Mesenteric fat pad (tissue), 1 donor: ENCODE measurements at regions not wholly inside any gene's neighbourhood (a gene's known extent, or its start where the extent isn't known, plus 50 kb on each side); places are given as distances from the start of the nearest gene placed in this dataset.

Source experiments
- DNase-seq: peaks from one replicate; pipeline ENCODE4 v3.0.0-alpha.2; 2020; ENCODE audit warnings: low spot score
- donor health status: DM: yes; HTN: yes; CAD: no.

DNA sequence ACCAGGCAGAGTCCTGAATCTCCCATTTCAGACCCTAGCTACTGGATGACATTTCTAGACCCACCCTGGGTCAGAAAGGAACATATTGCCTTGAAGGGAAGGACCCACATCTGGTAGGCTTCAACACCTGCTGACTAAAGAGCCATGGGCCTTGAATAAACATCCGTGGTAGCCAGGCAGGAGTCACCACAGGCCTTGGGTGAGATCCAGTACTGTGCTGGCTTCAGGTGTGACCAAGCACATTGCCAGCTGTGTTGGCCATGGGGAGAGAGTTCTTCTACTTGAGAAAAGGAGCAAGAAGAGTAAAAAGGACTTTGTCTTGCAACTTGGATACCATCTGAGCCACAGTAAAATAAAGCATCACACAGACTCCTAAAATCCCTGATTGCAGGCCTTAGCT lies 332.6 kb downstream of the SLC16A7 start:
- no peak for DNase-seq

DNA sequence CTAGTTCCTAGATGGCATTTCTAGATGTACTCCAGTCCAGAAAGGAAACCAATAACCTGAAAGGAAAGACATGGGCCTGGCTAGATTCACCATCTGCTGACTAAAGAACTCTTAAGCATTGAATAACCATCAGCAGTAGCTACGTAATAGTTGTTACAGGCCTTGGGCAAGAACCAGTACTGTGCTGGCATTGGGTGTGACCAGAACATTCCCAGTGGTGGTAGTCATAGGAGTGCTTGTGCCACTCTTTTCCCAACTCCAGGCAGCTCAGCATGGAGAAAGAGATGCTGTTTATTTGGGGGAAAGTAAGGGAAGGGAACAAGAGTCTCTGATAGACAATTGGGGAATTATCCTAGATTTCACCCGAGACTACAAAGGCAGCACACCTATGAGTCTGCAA lies 333.3 kb downstream of the SLC16A7 start:
- DNase-seq = no peak

DNA sequence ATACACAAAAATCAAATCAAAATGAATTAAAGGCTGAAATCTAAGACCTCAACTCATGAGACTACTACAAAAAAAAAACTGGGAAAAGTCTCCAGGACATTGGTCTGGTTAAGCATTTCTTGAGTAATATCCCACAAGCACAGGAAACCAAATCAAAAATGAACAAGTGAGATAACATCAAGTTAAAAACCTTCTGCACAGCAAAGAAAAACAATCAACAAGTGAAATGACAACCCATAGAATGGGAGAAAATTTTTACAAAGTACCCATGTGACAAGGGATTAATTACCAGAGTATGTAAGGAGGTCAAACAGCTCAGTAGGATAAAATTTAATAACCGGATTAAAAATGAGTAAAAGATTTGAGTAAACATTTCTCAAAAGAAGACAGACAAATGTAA lies 338.7 kb downstream of the SLC16A7 start:
- no peak for DNase-seq

DNA sequence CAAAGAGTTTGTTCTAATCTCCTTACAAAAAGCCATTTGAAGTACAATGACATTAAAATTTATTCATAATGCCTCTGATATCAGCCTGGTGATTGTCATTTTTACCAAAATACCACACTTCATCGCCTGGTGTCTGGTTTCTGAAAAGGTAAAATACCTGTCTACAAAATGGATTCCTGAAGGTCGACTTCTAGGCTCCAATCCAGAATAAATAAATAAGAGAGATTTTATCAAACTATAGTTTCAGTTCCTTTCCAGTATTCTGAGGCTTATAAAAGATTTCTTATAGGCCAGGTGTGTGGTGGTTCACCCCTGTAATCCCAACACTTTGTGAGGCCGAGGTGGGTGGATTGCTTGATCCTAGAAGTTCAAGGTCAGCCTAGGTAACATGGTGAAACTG lies 340.7 kb downstream of the SLC16A7 start:
- no peak for DNase-seq

DNA sequence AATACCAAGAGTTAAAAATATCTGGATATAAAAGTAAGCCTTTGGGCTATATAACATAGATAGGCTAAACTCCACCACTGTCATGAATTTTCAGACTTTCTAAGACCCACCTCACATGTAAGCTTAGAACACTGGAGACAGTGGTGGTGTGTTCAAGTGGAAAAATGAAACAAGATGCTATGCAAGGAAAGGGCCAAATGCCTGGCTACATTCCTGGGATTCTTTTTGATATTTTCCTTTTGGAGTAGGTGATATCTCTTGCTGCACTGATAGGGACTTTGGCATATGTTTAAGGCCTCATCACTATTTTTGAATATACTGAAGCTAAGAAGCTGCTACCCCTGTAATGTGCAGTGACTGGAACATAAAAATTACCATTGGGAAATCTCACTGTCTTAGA lies 341.3 kb downstream of the SLC16A7 start:
- DNase-seq = no peak

DNA sequence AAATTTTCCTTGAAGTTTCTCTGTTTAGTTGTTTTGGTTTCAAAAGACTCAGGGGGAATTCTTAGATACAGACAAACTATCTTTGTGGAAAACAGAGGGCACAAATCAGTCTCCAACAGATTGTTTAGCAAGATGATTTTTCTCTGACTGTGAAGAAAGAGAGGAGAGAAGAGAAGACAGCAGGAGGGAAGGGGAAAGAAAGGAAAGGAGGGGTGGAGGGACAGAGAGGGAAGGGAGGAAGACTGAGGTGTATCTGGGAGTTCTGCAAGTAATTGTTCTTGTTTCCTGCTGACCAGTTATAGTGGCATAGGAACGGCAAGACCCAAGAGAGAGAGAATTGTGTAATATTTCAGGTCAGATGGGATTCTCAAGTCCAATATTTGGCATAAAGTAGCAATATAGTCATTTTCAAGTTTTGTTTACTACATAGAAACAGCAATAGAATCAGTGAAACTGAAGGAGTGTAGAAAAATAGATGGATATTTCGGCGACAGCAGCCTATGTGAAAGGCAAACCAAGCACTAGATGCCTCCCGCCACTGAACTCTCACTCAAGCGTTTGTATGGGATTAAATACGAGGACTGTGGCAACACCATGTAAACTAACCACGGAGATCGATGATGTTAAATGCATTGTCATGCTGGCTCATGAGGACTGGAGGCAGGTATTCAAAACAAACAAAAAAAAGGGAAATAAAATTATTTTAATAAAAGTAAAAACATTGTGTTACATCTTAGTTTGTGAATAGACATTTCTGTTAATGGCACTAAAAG lies 342.5 kb downstream of the SLC16A7 start:
- DNase-seq = no peak

DNA sequence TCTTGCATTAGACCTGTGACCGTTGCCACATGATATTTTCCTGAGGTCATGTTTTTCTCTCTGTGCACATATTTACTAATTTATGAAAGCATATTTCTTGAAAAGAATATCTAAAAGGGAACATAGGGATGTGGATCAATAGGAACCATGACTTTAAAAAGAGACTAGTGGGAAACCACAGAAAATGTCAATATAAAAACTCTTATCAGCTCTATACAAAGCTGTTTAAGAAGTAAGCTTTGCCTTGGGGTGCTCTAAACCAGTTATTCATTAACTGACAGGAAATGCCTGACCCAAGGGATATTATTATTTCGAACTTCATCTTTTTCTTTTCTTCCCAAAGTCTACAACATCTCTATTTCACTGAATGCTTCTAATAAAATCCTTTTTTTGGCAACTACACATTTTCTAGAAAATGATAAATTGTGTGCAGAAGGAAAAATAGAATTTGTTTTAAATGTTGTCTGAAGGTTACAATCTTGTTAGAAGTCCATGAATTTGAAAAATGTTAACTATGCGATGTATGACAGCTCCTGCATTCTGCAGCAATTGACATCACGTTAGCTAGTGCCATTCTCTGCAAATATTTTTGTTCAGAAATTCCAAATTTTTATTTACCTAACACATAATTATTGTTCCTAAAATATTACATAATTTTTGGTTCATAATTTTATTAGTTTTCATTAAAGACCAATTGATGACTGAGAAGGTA lies 345.0 kb downstream of the SLC16A7 start:
- no peak for DNase-seq

DNA sequence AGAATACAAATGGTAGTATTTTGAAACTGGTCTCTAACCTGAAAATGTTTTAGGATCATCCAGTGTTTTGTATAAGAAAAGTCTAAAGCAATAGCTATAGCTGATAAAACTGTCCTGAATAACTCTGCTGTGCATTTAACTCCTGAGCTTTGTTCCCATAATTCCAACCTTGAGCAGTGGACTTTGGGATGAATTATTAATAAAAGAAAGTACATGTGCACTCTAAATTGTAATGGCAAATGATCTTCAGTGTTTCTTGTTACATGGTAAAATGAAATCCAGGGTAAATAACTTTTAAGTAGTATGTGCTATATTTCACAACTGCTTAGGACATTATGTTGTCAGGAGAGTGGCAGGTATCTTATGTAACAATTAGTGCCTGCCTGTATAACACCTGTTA lies 345.6 kb downstream of the SLC16A7 start:
- no peak for DNase-seq

DNA sequence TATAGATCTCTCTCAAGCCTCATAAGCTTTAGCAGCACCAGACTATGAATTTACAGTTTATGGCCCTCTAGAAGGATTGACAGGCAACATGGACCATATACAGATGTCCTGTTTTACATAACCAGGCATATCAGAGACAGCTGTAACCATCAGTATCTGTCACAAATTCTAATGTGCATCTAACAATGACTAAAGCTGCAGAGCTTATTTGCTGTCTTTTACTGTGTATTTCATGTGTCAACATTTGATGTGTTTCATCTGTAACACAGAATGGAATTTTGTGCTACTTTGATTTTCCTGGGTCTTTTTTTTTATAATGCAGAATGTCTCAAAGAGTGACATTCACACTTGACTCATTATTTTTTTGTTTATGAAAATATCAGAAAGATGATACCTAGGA lies 348.3 kb downstream of the SLC16A7 start:
- no peak for DNase-seq

DNA sequence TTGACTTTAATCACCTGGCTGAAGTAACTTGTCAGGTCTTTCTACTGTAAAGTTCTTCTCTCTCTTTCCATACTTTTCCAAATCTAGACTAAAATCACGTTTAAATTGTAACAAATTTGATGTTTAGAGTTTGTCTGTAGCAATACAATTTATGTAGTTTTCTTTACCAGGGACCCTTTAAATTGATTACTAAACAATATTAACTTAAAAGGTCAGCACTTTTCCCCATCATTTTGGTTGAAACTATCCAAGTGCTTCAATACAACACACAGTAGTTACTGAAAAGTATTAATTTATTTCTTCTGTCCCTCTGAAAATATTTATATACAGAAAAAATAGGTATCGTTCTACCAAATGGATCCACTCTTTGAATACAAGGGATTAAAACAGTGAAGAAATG lies 350.8 kb downstream of the SLC16A7 start:
- DNase-seq = no peak

DNA sequence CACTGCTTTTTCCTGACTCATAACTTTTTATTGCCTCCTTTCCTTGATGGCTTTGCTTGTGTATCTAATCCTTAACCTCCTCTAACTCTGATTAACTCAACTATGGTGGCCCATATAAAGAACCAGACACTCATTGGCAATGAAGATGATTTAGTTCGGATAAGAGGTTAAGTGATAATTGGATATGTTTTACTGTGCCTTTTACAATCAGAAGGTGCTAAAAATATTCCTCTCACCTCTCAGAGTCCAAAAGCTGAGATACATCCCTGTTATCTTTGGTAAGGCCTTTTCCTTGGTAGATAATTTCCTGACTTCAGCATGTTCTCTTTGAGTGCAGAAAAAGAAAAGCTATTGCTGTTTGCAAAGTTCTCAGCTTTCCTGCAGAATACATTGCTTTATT lies 367.7 kb downstream of the SLC16A7 start:
- DNase-seq = no peak

DNA sequence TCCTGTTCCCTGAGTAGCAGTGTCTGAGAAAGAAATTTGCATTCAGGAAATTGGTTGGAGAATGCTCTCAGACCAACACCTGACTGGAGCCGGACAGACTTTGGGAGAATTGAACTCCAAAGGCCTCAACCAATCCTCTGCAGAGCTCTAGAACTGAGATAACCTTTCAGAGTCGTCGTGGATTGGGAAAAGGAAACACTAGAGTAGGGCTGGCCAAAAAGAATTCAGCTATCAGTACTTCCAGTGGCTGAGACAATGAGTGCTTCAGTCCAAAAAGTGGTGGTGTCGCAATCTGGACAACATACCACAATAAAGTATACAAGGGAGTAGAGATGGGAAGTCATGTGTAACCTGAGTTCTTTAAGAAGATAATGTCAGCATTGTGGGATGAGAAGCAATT lies 377.1 kb downstream of the SLC16A7 start:
- no peak for DNase-seq

DNA sequence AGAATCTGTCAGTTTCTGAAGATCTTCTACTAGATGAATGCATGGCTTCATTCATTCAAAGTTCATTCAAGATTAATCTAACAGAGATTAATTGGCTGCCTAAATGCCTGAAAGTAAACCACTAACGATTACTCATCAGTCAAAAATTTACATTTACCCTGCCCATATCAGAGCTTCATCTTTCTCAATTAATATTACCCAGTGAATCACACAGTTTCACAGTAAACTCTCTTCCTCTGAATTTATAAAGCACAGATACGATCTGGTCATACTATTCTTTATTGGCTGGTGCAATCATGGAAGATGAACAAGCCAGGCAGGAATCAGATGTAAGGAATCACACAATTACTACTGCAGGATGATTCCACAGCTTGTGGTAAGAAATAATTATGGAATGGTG lies 377.7 kb downstream of the SLC16A7 start:
- no peak for DNase-seq

DNA sequence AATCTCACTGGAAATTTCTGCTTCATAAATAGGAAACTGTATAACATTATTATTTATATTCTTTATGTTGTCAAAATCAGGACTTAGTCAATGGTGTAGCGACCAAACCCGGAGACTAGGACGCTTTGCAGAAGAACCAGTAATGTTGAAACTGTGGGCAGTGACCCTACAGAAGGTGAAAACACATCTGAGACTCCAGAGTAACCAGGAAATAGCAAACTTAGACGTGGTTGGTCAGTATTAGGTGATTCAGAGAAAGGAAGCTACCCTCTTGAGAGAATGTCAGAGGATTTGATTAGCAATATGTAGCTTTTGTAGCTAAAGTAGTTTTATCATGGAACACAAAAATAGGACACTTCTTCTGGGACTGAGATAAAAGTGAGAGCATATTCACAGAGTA lies 381.9 kb downstream of the SLC16A7 start:
- DNase-seq = no peak

DNA sequence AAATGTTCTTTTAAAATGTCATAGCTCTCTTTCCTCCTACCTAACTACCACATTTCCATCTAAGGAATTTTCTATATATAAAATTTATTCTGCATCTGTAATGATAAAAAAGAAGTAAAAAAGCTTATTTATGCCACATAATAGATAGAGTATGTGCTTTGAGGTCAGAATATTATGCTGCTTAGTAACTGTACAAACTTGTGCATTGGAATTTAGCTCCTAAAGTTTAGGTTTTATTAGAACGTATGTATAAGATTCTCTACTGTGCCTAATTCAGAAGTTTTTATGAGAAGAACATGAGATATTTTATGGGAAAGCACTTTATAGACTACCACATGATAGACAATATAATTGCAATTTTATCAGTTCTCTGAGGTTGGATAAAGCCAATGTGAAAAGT lies 384.6 kb downstream of the SLC16A7 start:
- DNase-seq = no peak

DNA sequence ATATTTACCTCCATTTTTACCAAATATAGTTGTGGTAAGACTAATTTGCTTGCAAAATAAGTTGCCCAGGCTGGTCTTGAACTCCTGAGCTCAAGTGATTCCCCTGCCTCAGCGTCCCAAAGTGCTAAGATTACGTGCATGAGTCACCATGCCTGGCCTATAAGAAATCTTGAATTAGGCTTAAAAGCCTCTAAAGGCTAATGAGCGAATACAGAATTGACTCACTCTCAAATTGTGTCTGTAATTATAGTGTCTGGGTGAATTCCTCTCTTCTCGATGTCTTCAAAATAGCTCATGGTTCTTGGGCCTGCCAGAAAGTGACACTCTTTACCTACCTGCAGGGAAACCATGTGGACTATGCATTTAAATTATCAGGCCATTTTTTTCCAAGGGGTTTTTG lies 403.5 kb downstream of the SLC16A7 start:
- no peak for DNase-seq

DNA sequence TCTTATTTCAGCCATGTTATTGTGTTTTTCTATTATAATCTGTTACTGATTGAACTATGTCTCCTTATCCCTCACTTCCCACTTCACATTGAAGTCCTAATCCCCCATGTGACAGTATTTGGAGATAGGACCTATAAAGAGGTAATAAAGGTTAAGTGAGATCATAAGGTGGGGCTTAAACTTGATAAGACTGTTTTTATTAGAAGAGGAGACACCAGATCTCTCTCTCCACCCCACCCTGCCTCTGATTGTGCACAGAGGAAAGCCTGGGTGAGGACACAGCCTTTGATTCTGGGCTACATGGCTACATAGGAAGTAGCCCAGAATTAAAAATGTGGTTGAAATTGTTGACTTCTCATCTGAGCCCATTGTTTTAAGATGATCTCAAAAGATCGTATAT lies 414.7 kb downstream of the SLC16A7 start:
- no peak for DNase-seq

DNA sequence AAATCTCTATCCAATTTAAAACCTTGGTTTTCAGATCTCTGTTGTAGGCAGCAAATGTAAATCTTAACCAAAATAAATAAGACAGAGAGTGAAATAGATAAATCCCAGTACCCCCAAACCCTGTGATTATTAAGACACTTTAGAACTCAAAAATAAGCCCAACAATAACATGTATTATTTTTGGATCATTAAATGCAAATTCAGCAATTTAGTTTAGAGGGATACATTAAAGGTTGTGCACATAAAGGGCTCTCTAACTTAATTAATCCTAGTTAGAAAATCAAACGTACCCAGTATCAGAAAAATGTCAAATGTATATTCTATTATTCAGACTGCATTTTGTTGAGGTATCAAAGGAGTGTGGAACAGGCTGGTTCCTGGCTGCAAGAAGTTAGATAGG lies 416.8 kb downstream of the SLC16A7 start:
- DNase-seq = no peak

DNA sequence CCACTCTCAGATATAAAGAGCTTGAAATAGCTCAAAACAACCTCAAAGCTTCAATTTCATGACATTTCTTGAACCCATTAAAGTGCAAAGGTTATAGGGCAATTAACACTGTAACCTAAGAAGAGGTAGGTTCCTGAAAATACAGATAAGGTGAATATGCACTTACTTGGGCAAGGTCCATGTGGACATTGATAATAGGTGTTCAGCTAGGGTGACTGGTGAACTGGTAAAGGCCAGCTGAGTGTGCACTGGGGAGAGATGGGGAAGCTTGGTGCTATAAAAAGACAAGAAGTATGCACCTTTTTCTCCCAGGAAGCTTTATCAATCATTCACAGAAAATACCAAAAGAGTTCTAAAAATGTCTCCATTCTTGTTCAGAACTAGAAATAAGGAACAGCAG lies 418.6 kb downstream of the SLC16A7 start:
- DNase-seq = no peak

DNA sequence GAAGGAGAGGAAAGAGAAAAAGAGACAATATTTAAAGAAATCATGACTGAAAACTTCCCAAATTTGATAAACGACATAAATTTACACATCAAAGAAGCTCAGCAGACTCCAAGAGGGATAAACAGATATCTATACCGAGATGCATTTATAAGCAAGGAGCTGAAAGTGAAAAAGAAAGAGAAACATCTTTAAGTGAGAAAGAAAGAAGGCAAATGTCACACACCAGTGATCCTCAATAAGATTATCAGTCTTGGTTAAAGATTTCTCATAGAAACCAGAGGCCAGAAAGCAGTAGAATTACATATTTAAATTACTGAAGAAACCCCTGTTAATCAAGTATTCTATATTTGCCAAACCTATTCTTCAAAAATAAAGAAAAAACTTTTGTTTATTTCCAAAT lies 424.2 kb downstream of the SLC16A7 start:
- DNase-seq = no peak

DNA sequence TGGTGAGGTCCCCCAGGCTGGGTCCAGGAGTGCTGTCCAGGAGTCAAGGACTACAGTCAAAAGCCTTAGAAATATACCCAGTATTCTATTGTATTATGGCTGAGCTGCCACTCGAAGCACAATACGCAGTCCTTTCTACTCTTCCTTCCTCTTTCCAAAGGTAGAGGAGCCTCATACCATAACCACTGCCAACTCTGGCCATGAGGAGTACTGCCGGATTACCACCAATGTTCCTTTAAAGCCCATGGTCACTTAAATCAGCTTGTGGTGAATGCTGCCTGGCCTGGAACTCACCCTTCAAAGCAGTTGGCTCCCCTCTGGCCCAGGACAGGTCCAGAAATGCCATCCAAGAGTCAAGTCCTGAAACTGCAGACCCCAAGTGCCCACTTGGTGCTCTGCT lies 425.4 kb downstream of the SLC16A7 start:
- DNase-seq = no peak

DNA sequence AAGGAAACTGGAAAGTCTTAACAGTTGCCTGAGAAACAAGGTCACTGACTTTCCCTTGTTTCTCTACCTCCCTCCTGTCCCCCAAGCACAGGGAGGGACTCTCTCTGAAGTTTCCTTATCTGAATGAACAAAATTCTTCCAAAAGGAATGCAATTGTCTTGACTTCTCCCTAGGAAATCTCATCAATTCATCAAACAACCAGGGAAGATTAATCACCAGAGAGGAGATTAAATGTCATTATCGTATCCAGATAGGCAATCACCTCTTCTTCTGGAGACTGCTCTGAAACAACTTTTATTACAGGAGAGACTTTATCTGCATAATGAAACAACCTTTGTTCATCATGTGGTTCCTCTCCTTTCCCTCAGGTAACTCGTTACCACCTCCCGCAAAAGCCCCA lies 431.4 kb downstream of the SLC16A7 start:
- DNase-seq = no peak

DNA sequence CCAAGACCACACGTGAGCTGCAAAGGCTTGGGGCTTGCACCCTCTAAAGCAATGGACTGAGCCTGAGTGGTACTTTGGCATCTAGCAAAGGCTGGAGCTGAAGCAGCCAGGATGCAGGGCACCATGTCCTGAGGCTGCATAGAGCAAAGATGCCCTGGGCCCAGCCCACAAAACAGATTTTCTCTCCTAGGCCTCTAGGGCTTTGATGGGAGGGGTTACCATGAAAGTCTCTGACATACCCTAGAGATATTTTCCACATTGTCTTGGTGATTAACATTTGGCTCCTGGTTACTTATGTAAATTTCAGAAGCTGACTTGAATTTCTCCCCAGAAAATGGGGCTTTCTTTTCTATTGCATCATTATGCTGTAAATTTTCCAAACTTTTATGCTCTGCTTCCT lies 438.3 kb downstream of the SLC16A7 start:
- DNase-seq = peak; percentile 74
